ENCODE measurements at regions not wholly inside any gene's neighbourhood (a gene's known extent, or its start where the extent isn't known, plus 50 kb on each side); places are given as distances from the start of the nearest gene placed in this dataset.

DNA sequence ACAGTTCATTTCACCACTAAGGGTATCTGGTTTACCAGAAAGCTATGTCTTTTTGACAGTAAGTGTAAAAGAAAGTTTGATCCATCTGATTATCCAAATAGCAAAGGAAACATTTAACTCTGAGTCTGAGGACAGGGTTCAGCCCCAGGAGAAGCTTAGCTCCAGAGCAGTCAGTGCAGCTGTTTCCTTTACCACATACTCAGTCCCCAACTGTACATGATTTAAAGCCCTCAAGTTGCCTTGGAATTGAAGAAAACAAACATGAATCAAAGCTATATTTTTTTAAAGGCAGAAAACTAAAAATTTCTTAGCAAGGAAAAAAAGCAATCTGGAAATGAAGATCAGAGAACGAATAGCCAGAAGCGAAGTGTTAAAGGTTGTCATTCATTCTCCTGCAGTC, 746.0 kb downstream of the METTL4 start:
- TF ChIP-seq POLR2AphosphoS5 (IDR thresholded peaks at IDR 0.05; ENCODE audit: low read depth) (no peak), SPI1 (IDR thresholded peaks at IDR 0.05; ENCODE audit: borderline replicate concordance, low read depth) (no peak), GABPA (IDR thresholded peaks at IDR 0.05; ENCODE audit: low read depth) (no peak), REST (IDR thresholded peaks at IDR 0.05; ENCODE audit: insufficient replicate concordance, low read depth) (no peak)
- TF ChIP-seq, protein P1, sequence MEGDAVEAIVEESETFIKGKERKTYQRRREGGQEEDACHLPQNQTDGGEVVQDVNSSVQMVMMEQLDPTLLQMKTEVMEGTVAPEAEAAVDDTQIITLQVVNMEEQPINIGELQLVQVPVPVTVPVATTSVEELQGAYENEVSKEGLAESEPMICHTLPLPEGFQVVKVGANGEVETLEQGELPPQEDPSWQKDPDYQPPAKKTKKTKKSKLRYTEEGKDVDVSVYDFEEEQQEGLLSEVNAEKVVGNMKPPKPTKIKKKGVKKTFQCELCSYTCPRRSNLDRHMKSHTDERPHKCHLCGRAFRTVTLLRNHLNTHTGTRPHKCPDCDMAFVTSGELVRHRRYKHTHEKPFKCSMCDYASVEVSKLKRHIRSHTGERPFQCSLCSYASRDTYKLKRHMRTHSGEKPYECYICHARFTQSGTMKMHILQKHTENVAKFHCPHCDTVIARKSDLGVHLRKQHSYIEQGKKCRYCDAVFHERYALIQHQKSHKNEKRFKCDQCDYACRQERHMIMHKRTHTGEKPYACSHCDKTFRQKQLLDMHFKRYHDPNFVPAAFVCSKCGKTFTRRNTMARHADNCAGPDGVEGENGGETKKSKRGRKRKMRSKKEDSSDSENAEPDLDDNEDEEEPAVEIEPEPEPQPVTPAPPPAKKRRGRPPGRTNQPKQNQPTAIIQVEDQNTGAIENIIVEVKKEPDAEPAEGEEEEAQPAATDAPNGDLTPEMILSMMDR (IDR thresholded peaks at IDR 0.05; ENCODE audit: insufficient read depth, low read length) = no peak
- no peak overlapping the region for H3K4me3 ChIP-seq (replicated peaks; ENCODE audit: insufficient read depth, low read length)
- no peak for DNase-seq (ENCODE audit: low read depth in 1 of 2, low spot score in 1 of 2)
- no peaks in the 10 kb centered on the region for H3K27me3 ChIP-seq (ENCODE audit: insufficient read depth, poor library complexity, severe bottlenecking)
- no peak overlapping the region for H3K27ac ChIP-seq (replicated peaks)

- H3K4me3 ChIP-seq (replicated peaks; ENCODE audit: insufficient read depth, low read length) = no peak overlapping the region
- H3K27me3 ChIP-seq (ENCODE audit: insufficient read depth, poor library complexity, severe bottlenecking) = no peaks in the 10 kb centered on the region
- TF ChIP-seq REST (IDR thresholded peaks at IDR 0.05; ENCODE audit: insufficient replicate concordance, low read depth) (no peak), GABPA (IDR thresholded peaks at IDR 0.05; ENCODE audit: low read depth) (no peak), SPI1 (IDR thresholded peaks at IDR 0.05; ENCODE audit: borderline replicate concordance, low read depth) (no peak), POLR2AphosphoS5 (IDR thresholded peaks at IDR 0.05; ENCODE audit: low read depth) (no peak)
- TF ChIP-seq, protein P1 (IDR thresholded peaks at IDR 0.05; ENCODE audit: insufficient read depth, low read length) = no peak
- no peak overlapping the region for H3K27ac ChIP-seq (replicated peaks)
- no peak for DNase-seq (ENCODE audit: low read depth in 1 of 2, low spot score in 1 of 2)
Measured at GRCh38 chr18:1840878-1841277, 730.4 kb downstream of the METTL4 start.

- Histone ChIP-seq H3K27me3 (ENCODE audit: insufficient read depth, poor library complexity, severe bottlenecking) (peaks cover 2% of the 10 kb centered on the region), H3K4me3 (replicated peaks; ENCODE audit: insufficient read depth, low read length) (no peak overlapping the region), H3K27ac (replicated peaks) (no peak overlapping the region)
- TF ChIP-seq SPI1 (IDR thresholded peaks at IDR 0.05; ENCODE audit: borderline replicate concordance, low read depth) (no peak), REST (IDR thresholded peaks at IDR 0.05; ENCODE audit: insufficient replicate concordance, low read depth) (no peak), GABPA (IDR thresholded peaks at IDR 0.05; ENCODE audit: low read depth) (no peak), POLR2AphosphoS5 (IDR thresholded peaks at IDR 0.05; ENCODE audit: low read depth) (no peak)
- TF ChIP-seq, protein P1 (IDR thresholded peaks at IDR 0.05; ENCODE audit: insufficient read depth, low read length) = no peak
- DNase-seq (ENCODE audit: low read depth in 1 of 2, low spot score in 1 of 2) = no peak
Measured at GRCh38 chr18:1846640-1847039, 724.7 kb downstream of the METTL4 start.

All from HL-60 (cell line).